ENCODE measurements at regions not wholly inside any gene's neighbourhood (a gene's known extent, or its start where the extent isn't known, plus 50 kb on each side); places are given as distances from the start of the nearest gene placed in this dataset.

GRCh38 chr2:6354546-6354945 lies 511.2 kb downstream of the CMPK2 start:
- DNase-seq (ENCODE audit: low read depth) = no peak

DNA sequence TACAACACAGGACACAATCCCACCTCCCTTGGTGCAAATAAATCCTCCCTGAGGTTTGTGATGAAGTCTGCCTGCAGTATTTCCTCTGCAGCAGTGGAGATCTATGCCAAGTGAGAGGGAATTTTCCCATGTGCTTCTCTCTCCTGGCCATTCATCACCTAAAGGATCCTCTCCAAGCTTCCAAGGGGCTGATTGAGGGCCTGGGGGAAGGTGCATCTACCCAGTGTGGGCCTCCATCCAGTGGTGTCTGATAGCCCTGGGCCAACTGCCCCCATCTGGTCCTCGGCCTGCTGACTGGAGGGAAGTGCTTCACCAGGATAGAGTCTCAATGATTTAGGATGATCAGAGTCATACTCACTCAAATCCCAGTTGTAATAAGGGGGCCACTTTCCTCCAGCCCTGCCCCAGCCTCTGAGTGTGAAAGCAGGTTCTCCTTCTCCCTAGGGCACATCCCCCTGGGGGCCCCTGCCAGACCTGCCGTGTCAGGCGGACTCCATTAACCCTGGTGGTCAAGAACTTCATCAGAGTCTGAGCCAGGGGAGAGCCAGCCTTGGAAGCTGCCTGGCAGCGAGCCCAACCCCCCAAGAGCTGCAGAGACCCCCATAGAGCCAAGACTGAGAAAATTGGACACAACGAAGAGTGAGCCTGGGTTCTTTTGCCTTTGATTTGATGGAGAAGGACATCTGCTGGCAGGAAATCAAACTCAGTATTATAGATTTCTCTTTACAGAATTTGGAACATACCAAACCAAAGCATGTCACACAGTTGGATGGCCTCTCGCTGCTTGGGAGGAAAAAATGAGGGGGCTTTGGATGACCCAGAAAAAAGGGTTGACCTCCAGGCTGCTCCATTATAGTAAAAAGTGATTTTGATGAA lies 509.6 kb downstream of the CMPK2 start:
- DNase-seq (ENCODE audit: low read depth) = no peak

DNA sequence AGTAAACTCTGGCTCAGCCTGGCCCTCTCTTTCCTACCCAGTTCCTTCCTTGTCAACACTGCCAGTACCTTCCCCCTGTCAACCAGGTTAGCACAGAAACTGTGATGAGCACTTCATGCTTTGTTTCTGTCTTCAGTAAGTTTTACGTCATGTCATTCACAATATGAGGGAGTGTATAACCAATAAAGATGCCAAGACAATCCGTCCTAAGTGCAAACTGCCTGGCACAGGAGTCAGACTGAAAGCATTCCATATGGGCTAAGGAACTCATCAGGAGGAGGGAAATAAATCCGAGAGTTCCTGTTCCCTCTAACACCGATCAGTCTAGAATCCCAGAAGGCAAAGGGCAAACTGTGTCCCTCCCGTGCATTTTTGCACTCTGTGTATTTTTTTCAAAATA lies 507.2 kb downstream of the CMPK2 start:
- DNase-seq (ENCODE audit: low read depth) = no peak

DNA sequence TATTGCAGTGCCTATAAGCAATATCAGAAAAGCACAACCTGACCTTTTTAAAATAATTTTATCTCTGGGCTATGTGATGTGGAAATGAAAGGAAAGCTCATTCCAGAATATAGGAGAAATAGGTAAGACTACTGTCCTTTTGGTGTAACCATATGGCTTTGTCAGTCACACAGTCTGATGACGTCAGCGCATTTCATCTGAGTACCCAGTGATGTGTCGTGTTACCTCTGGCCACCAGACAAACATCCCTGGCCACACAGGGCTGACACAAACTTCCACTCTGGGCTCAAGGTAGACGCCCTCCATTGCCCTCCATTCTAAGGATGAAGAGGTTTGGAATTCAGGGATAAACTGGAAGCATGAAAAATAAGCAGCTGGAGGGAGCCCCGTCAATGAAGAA lies 506.7 kb downstream of the CMPK2 start:
- no peak for DNase-seq (ENCODE audit: low read depth)

DNA sequence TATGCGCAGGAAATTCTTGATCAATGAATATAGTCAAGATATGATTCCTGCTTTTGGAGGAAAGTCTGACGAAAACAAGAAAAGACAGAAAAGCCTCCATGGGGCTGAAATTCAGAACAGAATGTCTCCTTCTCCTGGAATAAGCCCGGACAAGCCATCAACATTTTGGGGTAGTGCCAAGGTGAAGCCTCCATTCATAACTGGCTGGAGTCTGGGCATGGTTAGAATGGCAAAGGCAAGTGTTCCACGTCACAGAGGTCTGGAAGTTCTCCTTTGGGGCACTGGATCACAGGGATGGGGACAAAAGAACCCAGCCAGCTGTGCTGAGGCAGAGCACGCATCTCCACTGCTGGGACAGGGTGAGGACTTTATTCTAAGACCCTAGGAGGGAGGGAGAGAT lies 505.7 kb downstream of the CMPK2 start:
- DNase-seq (ENCODE audit: low read depth) = no peak

- no peak for DNase-seq (ENCODE audit: low read depth)
Observed at GRCh38 chr2:6362671-6363450, 502.8 kb downstream of the CMPK2 start.

DNA sequence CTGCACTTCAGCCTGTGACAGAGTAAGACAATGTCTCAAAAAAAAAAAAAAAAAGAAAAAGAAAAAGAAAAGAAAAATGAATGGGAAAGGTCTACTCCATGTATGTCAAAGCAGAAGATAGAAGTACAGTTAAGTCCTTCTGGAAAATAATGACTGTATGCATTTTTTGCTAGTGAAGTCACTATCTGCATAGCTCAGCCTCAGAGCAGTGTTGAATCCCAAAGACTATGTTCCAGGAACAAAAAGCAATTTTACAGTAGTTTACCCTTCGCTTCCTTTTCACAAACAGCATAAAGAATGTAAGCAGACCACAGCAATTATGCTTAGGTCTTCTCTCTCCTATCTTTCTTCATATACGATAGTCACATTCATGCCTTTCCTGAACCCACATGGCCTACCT lies 497.4 kb downstream of the CMPK2 start:
- DNase-seq (ENCODE audit: low read depth) = no peak

DNA sequence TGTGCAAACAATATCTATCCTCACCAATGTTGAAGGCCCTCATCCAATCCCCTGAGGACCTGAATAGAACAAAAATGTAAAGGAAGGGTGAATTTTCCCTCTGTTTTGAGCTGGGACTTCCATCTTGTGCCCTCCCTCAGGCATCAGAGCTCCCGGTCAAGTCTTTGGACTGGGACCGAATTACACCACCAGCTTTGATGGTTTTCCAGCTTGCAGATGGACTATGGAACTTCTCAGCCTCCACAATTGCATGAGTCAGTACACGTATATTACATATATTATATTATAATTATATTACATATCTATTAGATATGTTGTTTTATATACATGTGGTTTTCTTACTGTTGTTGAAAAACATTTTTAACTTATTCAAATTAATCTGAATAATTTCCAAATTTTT lies 496.4 kb downstream of the CMPK2 start:
- no peak for DNase-seq (ENCODE audit: low read depth)

DNA sequence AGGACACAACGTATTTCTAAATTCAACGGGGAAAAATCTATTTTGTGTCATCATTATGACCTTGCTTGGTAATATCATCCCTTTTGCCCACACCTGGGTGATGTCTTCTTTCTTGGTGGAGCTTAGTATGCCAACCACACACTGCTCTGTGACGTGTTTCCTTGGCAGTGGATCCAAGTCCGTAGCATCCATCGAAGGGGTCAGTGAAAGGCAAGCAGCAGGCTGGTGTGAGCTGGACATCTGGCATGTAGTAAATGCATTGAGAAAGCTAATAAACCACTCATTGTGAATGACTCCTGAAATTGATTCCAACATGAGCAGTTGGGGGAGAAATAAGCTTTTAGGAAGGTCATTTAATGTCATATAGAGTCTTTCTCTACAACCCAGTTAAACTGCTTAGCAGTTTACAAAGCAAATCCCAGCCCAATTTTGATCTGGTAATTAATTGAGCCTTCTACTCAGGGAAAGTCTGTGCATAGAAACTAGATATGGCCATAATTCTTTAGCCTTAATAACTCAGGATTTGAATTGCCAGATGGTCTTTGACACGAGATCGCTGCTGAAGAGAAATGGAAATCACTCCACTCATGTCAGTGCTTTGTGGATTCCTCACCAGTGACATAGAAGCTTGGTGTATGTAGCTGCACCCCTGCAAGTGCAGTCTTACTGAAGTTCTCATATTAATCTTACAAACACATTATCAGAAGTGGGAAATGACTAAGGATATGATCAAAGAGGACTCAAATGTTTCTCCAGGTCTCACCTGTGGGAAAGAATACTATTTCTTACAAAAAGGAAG lies 494.8 kb downstream of the CMPK2 start:
- no peak for DNase-seq (ENCODE audit: low read depth)

GRCh38 chr2:6372317-6372901 lies 493.3 kb downstream of the CMPK2 start:
- no peak for DNase-seq (ENCODE audit: low read depth)

- no peak for DNase-seq (ENCODE audit: low read depth)
Observed at GRCh38 chr2:6381326-6381725, 484.4 kb downstream of the CMPK2 start.

GRCh38 chr2:6384341-6384740 lies 481.4 kb downstream of the CMPK2 start:
- DNase-seq (ENCODE audit: low read depth) = no peak

GRCh38 chr2:6392354-6392753 lies 473.4 kb downstream of the CMPK2 start:
- DNase-seq (ENCODE audit: low read depth) = no peak

DNA sequence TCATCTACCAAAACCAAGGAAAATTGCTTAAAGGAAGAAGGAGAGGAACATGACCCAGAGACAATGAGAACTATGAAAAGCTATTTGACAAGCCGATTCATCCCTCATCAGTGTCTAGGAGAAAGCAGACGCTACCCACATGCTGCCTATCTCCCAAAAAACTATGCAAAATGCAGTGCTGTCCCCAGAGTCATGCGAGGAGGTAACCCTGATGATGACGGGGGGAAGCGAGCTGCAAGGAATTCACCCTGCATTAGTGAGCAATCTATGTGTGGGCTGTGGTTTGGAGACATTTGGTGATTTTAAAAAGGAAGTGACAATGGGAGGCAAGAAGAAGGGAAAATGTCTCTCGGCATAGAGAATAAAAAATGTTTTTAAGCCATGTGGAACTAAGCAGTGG lies 472.7 kb downstream of the CMPK2 start:
- no peak for DNase-seq (ENCODE audit: low read depth)

- no peak for DNase-seq (ENCODE audit: low read depth)
Observed at GRCh38 chr2:6393819-6394218, 471.9 kb downstream of the CMPK2 start.

DNA sequence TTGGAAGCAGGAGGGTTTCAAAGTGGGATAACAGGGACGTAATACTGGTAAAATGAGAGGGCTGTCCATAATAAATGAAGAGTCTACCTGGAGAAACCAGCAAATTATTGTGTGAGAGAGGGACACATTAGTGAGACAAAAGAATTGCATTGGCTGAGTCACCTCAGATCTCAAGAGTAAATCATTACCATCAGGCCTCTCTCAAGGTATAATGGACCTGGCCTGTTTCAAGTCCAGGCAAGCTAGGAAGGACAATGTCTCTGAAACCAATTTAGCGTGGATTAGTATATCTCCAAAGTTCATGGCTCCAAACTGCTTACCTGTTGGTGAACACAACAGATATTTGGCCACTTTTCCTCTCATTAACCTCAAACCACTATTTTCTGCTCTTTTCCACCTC lies 471.4 kb downstream of the CMPK2 start:
- no peak for DNase-seq (ENCODE audit: low read depth)

DNA sequence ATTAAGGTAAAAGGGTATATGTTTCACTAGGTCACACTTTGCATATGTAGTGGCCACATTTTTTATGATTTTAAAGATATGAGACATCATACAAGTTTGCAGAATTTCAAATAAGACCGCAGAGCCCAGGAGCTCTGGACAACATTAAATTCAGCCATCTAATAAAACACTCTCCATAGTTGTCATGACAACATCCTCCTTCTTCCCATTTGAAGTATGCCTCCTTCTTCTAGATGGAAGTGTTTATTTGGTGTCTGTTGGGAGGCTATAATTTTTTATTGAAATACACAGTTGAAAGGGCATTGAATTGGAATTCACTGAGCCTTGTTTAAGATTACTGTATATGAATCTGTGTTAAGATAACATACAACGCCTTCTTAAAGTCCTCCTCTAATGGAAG lies 467.3 kb downstream of the CMPK2 start:
- DNase-seq (ENCODE audit: low read depth) = no peak

- DNase-seq (ENCODE audit: low read depth) = no peak
Observed at GRCh38 chr2:6401301-6401700, 464.4 kb downstream of the CMPK2 start.

DNA sequence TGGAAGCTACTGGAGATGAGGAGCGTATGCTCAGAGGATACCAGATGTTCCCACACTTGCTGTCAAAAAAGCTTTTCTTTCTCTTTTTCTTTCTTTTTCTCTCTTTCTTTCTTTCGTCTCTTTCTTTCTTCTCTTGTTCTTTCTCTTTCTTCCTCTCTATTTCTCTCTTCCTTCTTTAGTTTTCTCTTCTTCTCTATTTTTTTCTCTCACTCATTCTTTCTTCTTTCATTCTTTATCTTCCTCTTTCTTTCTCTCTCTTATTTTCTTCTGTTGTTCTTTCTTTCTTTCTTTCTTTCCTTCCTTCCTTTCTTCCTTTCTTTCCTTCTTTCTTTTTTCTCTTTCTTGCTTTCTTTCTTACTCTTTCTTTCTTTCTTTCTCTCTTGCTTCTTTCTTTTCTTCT lies 457.6 kb downstream of the CMPK2 start:
- DNase-seq (ENCODE audit: low read depth) = no peak

DNA sequence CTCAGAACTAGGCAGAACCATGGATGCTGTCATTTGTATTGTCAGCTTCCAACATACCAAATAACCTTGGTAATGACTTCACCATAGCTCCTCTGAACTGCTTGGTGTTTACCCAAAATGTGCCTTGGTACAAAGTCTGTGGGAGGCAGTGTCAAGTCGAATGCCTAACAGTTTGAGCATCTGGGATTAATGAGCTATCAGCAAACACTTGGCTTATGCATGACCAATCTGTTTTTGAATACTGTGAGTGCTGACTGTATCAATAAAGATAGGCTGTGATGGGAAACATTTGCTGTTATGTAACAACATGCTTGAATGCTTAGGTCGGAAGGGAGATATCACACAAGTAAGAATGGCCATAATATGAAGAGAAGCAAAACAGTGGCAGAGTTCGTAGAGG lies 455.4 kb downstream of the CMPK2 start:
- DNase-seq (ENCODE audit: low read depth) = no peak

DNA sequence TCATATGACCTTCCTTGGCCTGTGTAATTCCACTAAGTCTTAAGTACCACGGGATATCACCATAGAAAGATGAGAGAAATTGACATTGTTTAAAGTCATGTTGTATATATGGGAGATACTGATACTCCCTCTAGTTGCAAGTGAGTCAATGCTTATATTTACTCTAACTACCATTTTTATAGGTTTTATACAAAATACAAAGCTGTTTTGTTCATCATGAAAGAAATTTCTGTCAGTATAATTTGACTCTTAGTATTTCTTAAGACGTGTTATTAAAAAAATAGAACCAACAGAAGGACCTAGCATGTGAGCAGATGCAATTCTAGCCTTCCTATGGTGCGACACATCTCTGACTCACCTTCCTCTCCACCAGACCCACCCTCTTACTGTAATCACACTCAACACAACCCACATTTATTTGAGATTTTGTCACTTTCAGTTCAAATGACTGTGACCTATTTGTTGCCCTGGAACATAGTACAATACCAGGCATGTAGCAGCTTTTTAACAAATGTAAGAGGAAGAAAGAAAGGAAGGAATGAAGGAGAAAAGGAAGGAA lies 453.1 kb downstream of the CMPK2 start:
- DNase-seq (ENCODE audit: low read depth) = no peak

DNA sequence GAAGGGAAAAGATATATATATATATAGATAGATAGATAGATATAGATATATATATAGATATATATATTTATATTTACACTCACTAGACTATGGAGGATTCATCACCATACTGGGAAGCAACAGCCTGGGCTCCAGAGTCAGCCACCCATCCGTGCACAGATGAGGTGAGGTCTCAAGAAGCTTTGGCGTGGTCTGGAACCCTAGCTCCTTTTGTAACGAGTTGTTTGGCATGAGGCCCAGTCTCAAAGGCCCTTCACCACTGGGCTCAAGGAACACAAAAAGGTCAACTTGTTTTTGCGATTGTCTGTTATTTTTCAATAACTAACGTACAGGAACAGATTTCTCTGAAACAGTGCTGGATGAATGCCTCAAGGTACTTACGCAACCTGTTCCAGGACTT lies 448.7 kb downstream of the CMPK2 start:
- no peak for DNase-seq (ENCODE audit: low read depth)

Measured in activated T-helper 1 cell treated with Interleukin-2 at 50 U/mL for 16 hours (primary cell).